ENCODE measurements at regions not wholly inside any gene's neighbourhood (a gene's known extent, or its start where the extent isn't known, plus 50 kb on each side); places are given as distances from the start of the nearest gene placed in this dataset.

GRCh38 chr14:26204366-26204727, 393.5 kb downstream of the NOVA1 start:
- TF ChIP-seq CTCF (IDR thresholded peaks at IDR 0.05): no peak
- TF ChIP-seq POLR2AphosphoS5 (IDR thresholded peaks at IDR 0.05): no peak

All from gastroesophageal sphincter (tissue), 3 donors.